ENCODE measurements at regions not wholly inside any gene's neighbourhood (a gene's known extent, or its start where the extent isn't known, plus 50 kb on each side); places are given as distances from the start of the nearest gene placed in this dataset.

DNA sequence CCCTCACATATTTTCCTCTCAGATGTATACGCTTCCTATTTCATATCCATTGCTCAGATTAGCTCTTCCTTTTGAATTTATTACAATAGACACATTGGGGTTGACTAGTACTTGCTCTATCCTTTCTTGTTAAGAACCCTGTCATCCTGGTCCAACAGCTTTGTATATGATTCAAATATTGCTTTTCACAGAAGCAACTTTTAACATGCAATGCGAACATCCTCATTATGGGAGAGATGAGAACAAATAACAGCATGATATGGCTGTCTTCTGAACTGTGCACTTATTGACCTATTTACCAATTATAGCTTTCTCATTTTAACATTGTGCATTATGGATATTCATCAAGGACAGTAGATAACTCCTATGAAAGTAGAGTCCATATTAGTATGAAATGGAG, 510.8 kb downstream of the PTPRC start:
- TF ChIP-seq CTCF (IDR thresholded peaks at IDR 0.05; ENCODE audit: borderline replicate concordance, extremely low read depth, low read length, poor library complexity, severe bottlenecking): no peak
- no peak for TF ChIP-seq EZH2 (IDR thresholded peaks at IDR 0.05; ENCODE audit: borderline replicate concordance, low read depth, low read length, severe bottlenecking)

Measured in DND-41 (cell line).